COLO829 (cell line): ENCODE measurements at regions not wholly inside any gene's neighbourhood (a gene's known extent, or its start where the extent isn't known, plus 50 kb on each side); places are given as distances from the start of the nearest gene placed in this dataset.
"Not testable (repeated sequence)": the region's sequence is repeated elsewhere in the genome, so short reads cannot be mapped to it uniquely, and the experiment has no call there.

Experiments
- DNase-seq: peaks from one replicate; pipeline ENCODE4 v3.0.0; 2012; ENCODE audit warnings: low spot score

DNA sequence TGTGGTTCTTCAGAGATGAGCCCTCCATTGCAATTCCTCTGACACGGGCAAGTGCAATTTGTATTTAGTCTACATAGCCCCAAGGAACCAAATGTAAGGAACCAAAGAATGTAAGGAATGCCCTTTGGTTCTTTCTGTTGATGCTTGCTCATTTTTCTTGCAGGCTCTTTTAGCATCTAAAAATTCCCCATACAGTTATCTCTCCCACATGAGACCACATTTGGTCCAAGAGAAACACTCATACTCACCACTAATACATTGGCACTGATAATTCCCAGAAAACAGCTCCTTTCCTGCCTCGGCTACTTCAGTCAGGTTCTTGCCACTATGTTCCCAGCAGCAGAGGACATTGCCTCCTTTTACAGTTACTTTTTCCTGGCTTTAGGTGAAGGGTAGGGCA, 332.6 kb downstream of the AEBP2 start:
- DNase-seq, result no peak

GRCh38 chr12:19772776-19773175, 333.5 kb downstream of the AEBP2 start:
- no peak for DNase-seq

DNA sequence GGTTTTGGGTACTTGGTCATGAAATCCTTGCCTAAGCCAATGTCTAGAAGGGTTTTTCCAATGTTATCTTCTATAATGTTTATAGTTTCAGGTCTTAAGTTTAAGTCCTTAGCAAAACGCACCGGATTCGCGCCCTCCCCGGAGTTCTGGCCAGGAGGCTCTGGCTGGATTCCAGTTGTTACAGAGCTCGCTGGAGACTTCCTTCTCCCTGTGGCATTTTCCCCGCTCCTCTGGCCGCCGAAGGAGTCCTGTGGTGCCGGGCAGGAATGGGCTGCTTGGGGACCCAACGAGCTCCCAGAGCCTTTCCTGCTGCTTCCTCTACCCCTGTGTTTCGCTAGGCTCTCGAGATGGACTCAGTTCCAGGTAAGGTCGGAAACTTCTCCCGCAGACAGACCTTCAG, 335.9 kb downstream of the AEBP2 start:
- DNase-seq, result no peak

GRCh38 chr12:19775976-19776375, 336.7 kb downstream of the AEBP2 start:
- not testable (repeated sequence) for DNase-seq

DNA sequence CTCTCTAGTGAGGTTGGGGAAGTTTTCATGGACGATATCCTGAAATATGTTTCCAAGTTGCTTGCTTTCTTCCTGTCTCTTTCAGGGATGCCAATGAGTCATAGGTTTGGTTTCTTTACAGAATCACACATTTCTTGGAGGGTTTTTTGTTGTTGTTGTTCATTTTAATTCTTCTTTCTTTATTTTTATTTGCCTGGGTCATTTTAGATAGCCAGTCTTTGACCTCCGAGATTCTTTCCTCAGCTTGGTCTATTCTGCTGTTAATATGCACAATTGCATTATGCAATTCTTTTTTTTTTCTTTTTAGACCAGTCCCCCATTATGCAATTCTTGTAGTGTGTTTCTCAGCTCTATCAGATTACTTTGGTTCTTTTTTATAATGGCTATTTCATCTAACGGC, 338.9 kb downstream of the AEBP2 start:
- DNase-seq, result no peak

- no peak for DNase-seq
Observed at GRCh38 chr12:19778797-19779196, 339.5 kb downstream of the AEBP2 start.

DNA sequence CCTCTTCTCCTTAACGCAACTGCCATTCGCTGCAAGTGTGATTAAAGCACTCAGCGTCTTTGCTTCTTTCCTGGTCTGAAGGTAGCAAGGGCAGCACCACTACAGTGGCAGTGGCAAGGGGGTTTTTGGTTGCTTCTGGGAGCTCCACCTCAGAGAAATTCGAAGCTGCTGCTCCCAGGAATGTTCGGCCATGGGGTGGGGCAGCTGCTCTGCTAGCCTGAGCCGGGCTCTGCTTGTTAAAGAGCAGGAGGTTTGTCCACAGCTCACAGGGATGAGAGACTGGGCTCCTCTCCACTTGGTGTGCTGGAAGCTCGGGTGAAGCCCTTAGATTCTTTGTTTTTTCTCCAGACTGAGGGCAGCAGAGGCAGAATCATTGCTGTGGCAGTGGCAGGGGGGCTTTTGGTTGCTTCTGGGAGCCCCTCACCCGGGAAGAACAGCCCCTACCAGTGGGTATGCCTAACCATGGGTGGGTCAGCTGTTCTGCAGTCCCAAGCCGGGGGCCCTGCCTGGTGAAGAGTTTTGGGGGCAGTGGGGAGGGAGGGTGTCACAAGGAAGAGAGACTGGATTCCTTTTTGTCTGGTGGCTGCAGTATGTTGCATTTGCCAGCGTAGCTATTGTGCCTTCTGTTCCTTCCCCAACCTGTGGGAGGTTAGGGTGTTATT, 340.2 kb downstream of the AEBP2 start:
- DNase-seq, result no peak

- no peak for DNase-seq
Observed at GRCh38 chr12:19780460-19780859, 341.2 kb downstream of the AEBP2 start.

GRCh38 chr12:19783547-19784444, 344.5 kb downstream of the AEBP2 start:
- DNase-seq, result no peak

- no peak for DNase-seq
Observed at GRCh38 chr12:19792028-19792427, 352.7 kb downstream of the AEBP2 start.

- no peak for DNase-seq
Observed at GRCh38 chr12:19794116-19794515, 354.8 kb downstream of the AEBP2 start.

DNA sequence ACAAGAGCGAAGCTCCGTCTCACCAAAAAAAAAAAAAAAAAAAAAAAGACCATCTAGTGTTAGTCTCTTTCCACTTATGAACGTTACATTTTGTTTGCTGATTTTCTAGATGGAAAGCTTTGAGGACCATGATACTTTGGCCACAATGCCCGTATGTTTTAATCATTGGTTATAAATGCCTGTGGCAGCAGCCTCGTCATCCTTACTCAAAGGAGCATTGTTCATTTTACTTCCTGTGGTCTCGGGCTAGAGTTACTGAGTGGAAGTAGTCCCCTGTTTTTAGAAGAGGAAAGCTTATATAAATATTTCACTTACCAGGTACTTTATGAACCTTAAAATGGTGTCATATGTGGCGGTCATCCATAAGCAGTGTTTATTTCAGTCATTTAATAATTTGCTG, 359.9 kb downstream of the AEBP2 start:
- peak; percentile 88 for DNase-seq

DNA sequence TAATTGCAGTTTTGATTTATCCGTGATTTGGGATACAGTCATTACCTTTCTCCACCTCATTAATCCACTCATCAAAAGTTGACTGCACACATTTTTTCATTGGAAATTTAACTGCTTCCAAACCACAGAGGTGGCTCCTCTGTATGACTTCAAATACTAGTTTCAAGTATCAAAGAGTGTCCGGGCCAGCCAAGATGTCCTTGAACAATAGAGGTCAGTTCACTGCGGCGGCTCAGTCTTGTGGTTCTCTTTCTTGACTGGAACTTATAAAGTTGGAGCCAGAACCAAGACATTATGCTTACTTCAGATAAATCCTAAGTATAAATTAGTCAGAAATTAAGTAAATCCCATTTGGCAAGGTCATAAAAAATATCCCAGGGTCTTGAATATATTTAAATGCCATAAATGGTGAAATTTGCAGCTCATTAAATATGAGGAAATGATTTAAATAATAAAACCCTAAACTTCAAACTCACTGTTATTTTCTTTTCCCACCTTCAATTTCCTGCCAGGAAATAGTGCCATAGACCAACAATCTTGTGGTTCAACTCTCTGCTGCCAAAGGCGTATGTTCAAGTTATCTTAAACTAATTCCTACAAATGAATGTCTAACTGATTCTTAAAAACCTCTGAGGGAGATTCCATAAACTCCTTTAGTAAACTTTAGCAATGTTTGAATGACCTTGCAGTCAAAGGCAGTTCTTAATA, 360.8 kb downstream of the AEBP2 start:
- DNase-seq, result no peak

DNA sequence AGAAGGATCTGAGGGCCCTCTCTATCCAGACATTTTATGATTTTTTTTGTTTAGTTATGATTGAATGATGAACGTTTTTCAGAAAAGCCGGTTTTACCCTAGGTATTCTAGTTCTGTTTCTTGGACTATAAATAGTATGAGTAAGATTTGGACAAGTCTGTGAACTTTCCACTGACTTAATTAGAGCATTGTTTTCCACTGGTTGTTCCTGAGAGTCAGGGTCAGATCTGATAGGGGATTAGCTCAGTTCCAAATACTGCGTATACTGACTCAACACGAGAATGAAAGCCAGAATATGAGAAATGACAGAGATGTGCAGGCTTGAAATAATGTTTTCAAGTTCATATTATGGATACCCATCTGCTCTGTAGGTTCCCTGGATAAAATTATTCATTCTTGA, 361.6 kb downstream of the AEBP2 start:
- no peak for DNase-seq

DNA sequence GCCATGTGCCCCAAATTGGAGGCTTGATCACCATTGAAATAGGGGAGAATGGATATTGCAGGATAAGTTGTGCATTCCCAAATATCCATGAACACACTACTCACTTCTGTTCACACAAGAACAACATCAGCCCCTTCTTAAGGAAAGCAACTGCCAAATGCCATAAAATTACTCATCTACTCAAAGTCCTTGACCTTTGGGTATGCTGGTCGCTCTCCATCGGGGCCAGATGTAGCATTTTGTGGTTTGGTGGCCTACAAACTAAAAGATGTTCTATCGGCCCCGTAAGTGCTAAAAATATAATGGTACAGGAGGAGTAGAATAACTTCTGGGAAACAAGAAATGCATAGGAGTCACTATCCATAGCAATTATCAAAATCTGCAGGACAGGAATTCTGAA, 362.6 kb downstream of the AEBP2 start:
- no peak for DNase-seq

DNA sequence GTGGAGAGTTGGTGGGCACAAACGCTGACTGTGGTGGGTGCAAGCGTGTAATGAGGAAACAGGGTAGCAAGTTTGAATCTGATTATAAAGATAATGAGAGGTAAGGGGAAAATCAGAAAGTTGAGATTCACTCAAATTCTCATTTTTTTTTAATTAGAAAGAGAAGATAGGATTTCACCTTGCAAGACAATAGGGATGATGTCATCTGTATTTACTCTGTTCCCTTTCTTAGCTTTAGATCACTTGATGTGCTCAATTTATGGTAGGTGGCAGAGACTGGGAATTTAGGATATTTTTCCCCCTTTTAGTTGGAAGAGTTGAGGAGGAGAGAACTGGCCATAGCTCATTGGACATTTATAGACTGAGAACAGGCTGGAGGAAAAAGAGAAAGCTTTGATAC, 363.6 kb downstream of the AEBP2 start:
- DNase-seq, result no peak

DNA sequence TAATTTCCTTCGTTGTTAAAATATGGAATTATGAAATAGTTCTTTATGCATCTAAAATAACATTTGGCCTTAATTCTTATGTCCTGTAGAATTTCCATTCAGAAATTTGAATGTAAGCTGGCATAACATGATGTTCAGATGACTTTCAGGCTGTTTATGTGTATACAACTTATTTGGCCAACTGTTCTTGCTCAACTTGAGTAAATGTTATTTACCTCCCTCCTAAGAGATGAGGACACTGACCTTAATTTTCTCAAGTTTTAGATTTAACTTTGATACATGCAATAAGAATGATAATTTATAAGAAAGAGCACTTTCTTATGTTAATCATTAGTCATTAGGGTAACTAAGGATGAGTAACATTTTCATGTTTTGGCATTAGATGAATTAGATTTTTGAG, 365.4 kb downstream of the AEBP2 start:
- no peak for DNase-seq

DNA sequence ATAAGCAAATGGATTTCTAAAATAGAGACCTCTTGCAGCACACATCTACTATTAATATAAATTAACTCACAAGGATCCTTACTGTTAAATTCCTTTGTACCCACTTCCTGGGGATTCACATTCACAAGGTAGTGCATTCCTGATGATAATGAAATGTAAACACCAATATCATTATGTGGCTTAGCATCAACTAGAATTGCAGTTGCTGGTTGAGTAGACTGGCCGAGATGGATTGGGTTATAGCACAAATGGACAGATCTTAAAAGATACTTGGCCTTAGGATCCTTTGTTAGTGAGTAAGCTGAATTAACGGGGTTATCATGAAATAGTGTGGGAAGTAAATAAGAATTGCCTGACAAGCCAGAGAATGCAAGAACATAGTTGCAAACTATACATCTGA, 369.1 kb downstream of the AEBP2 start:
- DNase-seq, result no peak

- DNase-seq, result no peak
Observed at GRCh38 chr12:19810213-19810612, 370.9 kb downstream of the AEBP2 start.

- no peak for DNase-seq
Observed at GRCh38 chr12:19811922-19812321, 372.6 kb downstream of the AEBP2 start.

GRCh38 chr12:19819231-19819630, 379.9 kb downstream of the AEBP2 start:
- no peak for DNase-seq

DNA sequence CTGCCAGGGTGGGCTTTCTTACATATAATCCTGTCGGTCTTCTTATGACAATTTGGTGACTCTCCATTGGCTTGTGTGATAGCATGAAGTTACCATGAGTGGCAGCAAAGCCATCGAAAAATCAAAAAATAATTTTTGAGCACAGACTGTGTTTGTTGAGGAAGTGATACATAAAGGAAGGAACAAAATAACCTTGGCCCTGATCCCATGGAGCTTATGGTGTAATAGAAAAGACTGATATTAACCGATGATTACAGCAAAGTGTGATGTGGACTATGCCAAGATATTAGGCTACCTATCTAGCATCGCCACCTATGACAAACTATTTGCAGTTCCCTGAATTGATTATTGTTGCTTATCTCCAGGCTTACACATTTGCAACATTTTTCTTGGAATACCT, 383.2 kb downstream of the AEBP2 start:
- DNase-seq, result no peak

DNA sequence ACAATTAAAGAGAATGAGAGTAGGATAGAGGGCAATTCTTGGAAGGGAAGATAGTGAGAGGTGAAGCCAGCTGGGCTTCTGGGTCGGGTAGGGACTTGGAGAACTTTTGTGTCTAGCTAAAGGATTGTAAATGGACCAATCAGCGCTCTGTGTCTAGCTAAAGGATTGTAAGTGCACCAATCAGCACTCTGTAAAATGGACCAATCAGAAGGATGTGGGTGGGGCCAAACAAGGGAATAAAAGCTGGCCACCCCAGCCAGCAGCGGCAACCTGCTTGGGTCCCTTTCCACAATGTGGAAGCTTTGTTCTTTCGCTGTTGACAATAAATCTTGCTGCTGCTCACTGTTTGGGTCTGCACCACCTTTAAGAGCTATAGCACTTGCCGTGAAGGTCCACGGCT, 384.0 kb downstream of the AEBP2 start:
- DNase-seq, result not testable (repeated sequence)
